GM12874 (cell line): ENCODE measurements at regions not wholly inside any gene's neighbourhood (a gene's known extent, or its start where the extent isn't known, plus 50 kb on each side); places are given as distances from the start of the nearest gene placed in this dataset.

Source experiments
- TF ChIP-seq, protein P1 (sequence below): IDR thresholded peaks from 2 replicates; pipeline ENCODE4 v1.5.1; 2011; ENCODE audit warnings: low read depth, mild to moderate bottlenecking, control low read depth, low read length, moderate library complexity; ENCODE audit not compliant: insufficient read depth

DNA sequence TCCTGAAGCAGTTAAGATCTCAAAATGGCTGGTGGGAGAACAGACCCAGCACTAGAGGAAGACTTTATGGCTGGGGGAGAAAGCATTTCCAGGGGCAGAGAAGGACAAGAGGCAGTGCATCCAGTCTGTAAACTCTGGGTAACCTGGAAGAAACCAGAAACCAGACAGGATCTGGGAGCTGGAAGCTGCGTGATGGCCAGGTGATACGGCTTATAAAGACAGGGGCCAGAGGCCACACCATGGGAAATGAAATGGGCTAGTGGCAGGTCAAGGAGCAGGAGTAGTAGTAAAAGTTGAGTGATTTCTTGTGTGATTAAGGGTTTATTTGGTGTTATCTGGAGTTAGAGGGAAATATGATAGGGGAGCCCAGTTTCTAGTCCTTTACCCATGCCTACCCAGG is 144.7 kb upstream of the ARRDC4 start:
- TF ChIP-seq, protein P1, sequence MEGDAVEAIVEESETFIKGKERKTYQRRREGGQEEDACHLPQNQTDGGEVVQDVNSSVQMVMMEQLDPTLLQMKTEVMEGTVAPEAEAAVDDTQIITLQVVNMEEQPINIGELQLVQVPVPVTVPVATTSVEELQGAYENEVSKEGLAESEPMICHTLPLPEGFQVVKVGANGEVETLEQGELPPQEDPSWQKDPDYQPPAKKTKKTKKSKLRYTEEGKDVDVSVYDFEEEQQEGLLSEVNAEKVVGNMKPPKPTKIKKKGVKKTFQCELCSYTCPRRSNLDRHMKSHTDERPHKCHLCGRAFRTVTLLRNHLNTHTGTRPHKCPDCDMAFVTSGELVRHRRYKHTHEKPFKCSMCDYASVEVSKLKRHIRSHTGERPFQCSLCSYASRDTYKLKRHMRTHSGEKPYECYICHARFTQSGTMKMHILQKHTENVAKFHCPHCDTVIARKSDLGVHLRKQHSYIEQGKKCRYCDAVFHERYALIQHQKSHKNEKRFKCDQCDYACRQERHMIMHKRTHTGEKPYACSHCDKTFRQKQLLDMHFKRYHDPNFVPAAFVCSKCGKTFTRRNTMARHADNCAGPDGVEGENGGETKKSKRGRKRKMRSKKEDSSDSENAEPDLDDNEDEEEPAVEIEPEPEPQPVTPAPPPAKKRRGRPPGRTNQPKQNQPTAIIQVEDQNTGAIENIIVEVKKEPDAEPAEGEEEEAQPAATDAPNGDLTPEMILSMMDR = no peak

DNA sequence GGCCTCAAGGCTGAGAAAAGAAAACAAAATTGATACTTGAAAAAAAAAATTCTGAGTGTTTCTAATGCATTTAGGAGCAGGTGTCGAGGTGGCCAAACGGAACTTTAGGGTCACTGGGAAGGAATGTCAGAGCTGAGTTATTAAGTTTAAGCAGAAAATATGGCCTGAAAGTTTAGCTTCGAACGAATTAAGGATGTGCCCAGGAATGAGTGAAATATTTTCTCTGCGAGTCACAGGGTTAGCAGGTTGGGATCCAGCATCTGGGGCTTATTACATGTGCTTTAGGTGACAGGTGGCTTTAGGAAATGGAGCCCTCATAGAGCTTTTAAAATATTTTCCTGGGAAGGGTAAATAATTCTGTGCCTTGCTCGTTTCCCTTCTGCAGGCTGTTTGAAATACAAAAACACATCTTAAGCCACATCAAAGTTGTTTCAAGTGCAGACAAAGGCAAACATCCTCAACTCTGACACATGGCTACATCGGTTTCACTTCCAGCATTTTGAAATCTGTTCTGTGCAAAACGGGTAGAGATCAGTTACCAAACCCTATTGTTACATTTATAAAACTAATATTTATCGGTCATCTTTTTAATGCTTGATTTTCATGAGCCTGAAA is 143.1 kb upstream of the ARRDC4 start:
- TF ChIP-seq, protein P1 = no peak

DNA sequence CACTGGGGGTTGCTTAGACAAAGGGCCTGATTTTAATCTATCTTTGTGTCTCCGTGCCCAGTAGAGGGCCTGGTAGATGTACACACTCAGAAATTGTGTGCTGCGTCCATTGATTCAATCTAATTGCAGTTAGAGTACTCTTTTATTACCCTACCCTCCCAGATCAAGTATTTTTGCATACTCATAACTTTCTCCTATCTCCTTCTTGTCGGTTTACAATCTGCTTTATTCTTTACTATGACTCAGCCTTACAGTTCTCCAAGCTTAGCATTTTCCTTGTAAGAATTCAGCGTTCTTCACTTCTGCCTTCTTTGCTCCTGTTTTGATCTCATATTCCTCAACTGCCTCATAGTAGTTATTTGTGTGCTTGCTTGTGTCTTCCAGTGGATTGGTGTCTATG is 124.5 kb upstream of the ARRDC4 start:
- TF ChIP-seq, protein P1 = no peak

DNA sequence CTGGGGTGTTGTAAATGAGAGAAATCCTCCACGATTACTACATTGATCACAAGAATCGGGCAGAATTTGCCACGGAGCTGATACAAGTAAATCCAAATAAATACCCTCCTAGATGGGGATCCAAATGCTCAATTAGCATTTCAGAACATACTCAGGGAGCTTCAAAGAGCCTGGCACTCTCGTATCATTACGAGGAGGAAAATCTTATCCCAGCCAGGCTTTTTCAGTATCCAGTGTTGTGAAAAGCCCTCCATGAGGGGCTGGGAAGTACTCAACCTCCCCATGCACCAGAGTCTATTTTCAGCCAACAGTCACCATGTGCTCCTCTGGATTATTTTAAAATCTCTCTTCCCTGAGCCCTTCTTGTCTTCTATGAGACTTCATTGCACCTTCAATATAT is 122.6 kb upstream of the ARRDC4 start:
- TF ChIP-seq, protein P1 = no peak

DNA sequence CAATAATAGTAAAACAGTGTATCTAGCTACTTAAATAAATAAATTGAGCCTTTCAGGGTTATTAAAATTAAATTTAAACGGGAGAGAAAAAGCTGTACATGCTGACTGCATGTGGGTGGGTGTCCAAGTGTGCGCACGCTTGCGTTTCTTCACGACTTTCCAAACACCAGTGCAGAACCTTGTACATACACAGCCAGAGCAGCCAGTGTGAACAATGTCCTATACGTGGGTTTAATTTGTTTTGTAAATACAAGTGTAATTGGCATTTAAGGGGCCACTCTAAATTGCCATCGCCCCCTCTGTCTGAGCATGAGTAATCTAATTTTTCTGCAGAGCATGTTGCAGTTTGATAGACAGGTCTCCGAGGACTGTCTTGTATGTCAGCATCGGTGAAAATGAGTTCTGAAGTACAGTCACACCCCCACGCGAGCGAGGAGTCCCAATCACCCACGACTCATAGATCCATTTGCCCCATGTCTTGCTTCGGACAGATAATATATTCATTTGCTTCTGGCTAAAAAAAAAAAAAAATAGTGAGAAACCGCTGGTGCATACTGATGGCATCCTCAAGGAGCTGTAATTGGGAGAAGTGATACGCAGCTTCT is 121.8 kb upstream of the ARRDC4 start:
- TF ChIP-seq, protein P1 = no peak

DNA sequence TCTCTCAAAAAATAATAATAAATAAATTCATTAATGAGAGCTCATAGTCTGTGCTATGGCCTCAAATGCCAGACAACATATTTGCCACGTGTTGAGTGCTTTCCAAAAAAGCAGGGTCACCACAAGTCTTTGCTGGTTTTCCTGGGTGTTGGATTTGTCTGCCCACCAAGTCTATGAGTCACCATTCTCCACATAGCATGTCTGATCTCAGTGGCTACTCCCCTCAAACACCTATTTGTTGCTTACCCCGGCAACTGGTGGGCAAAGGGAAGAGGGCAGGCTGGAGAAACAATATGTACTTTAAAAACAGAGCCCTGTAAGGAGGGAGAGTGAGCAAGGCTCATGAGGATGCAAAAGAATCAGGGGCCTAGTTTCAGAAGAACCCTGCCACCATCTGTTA is 120.0 kb upstream of the ARRDC4 start:
- TF ChIP-seq, protein P1 = no peak

DNA sequence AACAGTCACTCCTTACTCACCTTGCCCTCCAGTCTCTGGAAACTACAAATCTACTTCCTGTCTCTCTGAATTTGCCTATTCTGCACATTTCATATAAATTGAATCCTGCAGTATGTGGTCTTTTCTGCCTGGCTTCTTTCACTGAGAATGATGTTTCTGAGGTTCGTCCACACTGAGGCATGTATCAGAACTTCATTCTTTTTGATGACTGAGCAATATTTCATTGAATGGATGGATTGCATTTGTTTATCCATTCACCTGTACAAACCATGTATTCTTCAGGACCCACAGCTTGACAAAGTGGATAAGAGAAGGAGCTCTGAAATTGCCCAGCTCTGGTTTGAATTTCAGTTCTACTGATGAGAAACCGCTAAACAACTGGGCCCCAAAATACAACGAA is 118.9 kb upstream of the ARRDC4 start:
- TF ChIP-seq, protein P1 = no peak
